Left renal pelvis (tissue), 4 donors: ENCODE measurements at regions not wholly inside any gene's neighbourhood (a gene's known extent, or its start where the extent isn't known, plus 50 kb on each side); places are given as distances from the start of the nearest gene placed in this dataset.

Source experiments
- DNase-seq, 4 donors: peaks; one replicate each; pipeline ENCODE4 v3.0.0-alpha.2; 2013; ENCODE audit warnings: low read depth in 4 of 4, low spot score in 3 of 4

DNA sequence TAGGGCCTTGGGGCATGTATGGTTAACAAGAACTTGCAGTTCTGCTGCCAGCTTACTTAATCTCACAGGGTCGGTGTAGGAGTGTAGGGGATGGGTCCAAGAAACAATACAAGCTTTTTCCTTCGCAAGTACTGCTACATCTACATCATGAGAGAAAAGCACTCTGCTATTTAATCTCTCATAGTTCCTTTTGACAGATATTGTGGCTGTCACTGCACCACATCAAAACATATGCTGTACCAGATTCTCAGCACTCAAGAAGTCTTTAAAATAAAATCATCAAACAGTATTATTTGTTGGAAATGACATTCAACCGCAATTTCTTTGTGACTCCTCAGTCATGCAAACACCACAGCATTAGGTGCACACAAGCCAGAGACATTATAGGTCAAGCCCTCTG lies 215.5 kb upstream of the BMP4 start:
- no peak for DNase-seq

DNA sequence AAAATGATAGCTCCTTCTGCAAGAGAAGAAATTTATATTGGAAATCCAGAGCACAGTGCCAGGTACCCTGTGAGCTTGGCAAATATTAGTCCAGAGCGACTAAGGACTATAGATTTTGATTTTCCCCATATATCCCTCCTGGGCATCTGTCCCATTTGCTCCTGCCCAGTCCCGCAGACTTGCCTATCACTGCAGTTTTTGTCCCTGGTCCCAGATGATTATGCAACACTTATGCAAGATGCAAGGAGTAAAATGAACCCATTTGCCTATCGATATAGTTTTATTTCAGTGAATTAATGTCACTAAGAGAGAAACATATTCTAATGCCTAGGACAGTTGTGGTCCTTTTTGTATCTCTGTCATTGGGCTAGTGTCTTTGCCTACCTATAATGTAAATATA lies 215.9 kb upstream of the BMP4 start:
- no peak for DNase-seq

DNA sequence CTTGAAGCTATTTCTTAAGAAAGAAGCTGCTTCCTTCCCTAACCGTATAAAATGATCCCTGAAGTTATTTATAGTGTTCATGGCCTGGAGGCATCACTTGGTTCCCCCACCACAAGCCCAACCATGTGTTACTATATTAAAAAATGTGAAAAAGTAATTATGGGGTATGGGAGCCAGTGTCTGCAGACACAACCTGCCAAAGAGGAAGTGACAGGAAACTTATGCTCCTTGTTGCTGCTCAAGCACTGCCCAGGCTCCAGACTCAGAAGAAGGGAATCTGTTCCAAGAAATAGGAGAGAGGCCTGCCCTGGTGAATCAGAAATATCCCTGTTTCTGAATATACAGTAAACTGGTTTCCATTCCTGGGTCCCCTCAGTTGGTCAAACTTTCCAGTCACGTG lies 217.2 kb upstream of the BMP4 start:
- no peak for DNase-seq

DNA sequence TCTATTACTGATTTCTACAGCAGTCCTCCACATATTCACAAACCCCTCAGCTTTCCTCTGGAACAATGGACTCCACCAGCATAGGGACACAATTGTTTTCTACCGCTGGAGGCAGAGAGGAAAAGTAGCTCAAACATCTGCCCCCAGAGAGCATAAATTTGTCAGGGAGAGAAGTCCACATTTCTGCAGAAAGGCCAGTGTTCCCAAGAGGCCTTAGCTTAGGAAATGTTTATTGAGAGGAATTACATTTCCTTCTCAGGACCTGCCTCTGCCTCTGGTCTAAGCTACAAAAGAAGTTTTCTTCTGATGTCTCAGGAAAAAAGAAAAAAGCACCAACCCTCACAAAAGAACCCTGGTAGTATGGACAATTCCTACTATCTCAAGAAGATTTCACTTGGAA lies 217.8 kb upstream of the BMP4 start:
- no peak for DNase-seq

DNA sequence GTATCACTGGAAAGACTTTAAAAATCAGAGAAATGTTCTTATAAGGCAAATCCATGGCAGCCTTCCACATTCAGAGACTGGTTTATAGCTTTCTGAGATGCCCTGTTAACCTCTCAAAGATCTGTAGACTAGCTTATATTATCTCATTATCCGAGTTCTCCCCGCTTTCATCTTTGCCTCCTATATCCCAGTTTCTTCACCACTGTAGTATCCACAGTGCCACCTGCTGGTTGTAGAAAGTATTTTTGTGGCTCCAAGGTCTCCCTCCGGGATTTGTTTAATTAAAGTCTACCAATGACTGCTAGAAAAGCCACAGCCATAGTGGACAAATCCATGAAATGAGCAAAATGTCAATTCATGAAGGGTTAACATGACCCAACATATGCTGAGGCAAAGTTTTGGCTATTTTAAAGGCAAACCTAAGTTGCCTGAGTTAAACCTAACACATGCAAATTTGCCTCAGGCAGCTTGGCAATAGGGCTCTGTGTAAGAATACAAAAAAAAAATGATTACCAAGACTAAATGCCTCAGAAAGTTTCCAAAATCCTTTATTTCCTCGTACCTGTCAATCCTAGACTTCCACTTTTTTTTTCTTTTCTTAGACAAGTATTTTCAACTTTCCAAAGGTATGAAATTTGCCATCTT lies 218.8 kb upstream of the BMP4 start:
- peak in 3 of 4 donors; percentile 81 to 82 (median 82) for DNase-seq

DNA sequence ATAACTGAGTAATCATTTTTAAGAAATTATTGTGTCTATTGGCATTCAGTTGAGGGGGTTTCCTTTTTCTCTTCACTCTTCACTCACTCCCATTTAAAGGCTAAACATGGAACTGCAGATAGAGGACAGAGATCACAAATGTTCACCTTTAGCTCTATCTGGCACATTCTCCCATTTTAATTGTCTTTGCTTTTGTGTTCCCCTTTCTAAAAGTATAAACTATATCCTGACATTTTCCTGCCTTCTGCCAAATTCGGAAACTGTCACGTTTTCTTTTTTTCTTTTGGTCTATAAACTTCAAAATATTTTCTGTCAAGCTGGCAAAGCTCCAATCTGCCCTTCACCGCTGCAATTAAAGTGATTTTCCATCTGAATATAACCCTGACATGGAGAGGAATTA lies 219.8 kb upstream of the CDKN3 start:
- DNase-seq: no peak

DNA sequence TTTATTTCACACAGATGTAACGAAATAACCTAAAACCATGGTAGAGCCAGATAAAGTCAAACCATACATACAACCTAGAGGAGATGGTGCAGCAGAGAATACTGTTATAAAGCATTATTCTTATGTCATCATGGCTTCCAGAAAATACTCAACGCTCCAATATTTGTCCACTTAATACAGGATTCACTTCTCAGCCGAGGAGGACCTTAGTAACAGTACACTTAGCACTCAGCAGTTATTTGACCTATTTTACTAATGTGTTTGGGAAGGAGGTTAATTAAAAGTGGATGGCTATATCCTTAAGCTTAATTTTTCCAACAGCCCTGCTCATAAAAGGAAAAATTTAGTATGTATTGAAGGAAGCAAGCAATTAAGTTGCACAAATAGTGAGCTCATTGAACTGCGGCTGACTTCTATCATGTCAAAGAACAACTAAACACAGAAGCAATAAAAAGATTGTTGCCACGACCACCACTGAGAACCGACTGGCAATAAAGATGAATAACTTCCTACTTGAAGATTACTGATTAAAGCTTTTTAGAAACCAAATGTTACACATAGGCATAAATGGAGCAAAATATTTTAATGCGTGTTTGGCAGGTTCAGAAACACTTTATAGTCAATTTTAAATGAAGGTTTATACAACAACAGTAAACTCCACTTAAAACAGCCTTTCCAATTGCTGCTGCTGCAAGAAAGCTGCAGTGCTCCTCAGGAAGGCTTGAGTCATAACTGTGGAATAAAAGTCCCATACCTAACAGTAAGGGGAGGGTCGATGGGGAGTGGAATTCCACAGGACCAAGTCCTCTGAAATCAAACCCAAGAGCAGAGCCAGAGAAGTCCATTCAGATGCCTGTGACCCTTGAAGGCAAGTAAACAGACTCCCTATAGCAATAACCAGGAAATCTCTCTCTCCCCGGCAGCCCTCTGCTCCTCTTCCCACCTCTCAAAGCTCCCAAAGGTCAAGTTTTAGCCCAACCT lies 218.9 kb upstream of the CDKN3 start:
- DNase-seq: no peak

DNA sequence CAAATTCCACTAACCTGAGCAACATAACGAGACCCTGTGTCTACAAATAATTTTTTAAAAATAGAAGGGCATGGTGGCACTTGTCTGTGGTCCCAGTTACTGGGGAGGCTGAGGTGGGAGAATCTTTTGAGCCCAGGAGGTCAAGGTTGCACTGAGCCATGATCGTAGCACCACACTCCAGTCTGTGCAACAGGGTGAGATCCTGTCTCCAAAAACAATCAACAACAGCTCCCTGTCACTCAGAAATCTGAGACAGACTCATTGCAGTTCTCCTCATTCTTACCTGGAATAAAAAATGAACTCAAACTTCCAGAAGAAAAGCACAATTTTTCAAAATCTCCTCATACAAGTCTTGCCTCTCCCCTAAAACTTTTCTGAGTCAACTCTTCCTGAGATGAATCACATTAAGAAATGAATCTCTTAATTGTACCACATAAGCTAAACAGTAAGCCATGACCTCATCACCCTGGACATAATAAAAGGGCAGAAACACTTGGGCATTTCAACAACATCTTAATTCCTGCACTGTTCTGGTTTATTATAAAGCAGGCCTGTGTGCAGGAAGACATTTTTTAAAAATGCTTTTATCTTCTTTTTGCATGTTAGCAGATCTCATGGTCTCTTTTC lies 214.3 kb upstream of the CDKN3 start:
- no peak for DNase-seq

DNA sequence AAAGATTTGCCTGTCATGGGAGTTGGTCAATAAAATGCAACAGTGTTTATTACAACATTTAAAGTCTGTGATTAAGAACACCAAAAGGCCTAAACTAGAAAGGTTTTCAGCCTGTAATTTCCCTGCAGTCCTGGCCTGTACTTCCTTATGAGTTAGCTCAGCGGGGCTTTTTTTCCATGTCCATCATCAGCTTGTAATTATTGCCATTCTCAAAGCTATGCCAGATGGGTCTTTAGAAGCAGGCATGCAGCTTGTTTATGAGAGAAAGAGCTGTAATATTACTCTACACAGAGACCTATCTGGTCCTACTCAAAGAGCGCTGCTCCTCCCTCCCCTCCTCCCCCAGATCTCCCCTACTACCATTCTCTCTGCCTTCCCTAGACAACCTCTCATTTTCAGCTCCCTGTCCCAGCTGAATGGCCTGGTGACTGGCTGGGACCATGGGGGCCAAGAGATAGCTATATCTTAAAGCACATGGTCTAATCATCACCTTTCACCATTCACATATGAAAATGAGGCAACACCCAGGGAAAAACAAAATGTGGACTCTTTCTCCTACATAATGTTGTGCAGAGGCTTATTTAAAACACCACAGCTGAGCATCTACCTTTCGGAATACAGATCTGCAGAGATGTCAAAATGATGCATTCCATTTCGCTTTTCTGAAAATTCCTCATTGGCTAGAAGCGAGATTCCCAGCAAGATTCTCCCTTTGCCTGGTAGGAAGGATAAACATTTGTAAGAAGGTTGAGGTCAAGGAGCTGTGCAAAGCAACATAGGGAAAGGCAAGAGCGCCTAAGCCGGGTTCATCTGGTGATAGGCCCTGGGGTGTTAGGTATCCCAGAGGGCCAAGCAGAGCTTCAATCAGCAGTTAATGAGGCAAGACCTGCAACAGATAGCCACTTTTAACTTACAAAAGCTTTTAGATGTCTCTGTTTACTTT lies 209.7 kb upstream of the CDKN3 start:
- no peak for DNase-seq

DNA sequence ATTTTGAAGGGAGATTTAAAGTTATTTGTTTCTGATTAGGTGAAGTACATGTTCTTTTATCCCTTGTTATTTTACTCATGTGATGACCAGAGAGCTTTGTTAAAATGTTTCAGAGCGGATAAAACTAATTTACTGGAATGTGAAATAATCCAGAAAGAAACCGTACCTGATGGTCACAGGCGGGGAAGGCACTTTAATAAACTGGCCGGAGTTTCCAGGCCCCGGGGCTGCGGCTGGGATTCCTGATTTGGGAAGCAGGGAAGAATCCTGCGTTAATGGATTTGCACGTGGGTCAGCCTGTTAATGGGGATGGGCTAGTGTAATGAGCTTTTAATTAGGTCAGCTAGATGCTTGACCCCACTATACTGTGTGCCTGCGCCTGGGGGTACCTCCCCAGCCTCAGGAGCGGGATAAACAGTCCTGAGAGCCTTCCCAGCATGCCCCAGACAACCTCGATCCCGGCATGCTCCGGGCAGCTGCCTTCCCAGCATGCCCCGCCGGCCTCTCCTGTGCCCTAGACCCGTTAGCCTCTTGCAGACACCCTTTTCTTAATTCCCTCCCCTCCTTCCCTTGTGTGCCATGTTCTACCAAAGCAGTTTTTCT lies 208.6 kb upstream of the CDKN3 start:
- no peak for DNase-seq

DNA sequence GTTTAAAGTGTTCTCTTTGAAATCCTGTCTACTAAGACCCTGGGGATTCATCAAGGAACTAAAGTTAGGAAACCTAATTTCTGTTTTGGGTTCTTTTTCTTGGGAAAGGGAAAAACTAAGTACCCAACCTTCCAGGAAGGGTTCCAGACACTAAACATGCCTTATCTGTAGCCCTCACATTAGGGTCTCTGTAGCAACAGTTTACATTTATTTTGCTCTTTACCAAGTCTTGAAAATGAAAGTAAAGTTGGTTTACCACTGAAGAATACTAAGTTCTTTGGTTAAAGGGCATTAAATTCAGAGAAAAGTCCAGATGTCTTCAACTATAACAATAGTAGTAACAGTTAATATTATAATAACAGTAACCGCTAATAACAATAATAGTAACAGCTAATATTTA lies 207.5 kb upstream of the CDKN3 start:
- no peak for DNase-seq

DNA sequence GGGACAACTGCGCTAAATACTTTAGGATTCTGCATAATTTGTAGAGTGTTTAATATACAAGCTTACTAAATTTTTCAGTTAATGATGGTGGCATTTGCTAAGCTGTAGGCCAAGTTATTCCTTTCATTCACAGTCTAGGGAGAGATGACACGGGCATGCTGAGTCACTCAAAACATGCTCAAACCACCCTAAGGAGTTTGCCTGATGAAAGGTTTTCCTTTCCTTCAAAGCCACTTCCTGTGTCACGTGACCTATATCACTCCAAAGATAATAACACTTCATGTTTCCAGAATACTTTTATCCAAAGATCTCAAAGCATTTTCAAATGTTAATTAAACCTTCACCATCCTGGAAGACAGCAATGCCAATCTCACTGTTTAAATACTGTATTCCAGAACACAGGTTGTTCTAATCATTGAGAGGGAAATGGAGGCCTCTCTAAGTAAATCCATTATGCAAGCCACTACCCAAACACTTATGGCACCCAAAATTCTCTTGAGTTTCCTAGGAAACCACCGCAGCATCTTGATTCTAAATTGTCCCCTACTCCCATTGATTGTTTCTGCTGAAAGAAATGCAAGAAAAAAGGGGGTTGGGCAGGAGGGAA lies 207.0 kb upstream of the CDKN3 start:
- DNase-seq: no peak

DNA sequence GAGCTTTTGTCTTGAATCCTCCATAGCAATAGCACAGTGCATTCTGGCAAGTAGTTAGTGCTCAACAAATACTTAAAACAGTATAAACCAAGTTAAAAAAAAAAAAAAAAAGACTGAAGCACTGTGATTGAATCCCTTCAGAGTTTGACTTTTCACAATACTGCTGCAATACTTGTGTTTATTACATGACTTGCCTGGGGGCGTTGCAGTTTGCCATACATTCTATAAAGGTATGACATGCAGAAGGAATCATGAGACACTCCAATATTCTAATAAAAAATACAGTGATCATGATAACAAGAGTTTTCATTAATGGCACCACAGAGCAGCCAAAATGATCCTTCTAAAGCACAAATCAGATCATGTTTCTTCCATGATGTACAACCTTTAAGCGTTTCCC lies 205.0 kb upstream of the CDKN3 start:
- no peak for DNase-seq

DNA sequence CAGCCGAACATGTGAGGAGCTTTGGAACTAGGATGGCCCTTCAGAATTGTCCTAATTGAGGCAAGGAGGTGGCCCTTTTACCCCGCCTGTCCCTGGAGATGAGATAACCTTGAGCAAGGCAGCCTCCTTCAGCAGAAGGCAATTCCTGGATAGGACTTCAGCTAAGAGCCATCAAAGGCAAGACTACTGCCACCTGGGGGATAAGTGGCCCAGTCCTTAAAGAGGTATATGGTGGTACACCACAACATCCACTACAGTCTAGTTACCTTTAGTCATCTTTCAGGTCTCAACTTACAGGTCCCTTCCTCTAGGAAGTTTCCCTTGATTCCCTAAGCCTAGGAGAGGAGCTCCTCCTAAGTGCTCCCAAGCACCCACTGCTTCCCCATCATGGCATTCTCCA lies 204.2 kb upstream of the CDKN3 start:
- DNase-seq: no peak

DNA sequence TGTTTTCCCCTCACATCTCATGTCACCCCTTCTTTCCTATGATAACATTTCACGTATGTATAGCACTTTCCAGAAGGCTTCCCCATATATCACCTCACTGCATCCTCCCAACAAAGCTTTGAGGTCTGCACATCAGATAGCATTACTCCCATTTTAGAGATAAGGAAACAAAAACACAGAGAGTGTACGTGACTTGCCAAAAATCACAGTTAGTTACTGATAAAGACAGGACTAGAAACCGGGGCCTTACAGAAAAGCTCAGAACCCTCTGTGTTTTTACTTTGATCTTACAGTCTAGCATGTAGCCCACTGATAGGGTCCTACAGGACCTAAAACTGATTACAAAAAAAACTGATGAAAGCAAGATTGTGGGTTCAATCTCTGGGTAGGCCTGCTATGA lies 202.9 kb upstream of the CDKN3 start:
- DNase-seq: no peak

DNA sequence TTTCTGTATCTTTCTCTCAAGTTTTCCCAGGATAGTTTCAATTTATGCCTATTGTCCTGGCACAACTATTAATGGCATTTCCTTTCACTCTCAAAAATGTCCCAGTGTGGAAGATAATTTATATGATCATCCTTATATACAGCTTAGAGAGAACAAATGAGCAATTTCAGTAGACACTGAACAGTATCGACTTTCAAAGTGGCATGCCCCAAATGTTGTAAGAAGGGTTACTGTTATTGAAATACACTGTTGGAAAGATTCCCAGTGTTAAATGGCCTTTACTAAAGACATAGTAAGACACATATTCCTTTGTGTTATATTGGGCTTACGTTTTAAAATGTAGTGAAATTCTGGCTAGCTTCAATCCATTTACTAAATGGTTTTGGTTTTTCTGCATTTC lies 202.3 kb upstream of the CDKN3 start:
- DNase-seq: no peak

DNA sequence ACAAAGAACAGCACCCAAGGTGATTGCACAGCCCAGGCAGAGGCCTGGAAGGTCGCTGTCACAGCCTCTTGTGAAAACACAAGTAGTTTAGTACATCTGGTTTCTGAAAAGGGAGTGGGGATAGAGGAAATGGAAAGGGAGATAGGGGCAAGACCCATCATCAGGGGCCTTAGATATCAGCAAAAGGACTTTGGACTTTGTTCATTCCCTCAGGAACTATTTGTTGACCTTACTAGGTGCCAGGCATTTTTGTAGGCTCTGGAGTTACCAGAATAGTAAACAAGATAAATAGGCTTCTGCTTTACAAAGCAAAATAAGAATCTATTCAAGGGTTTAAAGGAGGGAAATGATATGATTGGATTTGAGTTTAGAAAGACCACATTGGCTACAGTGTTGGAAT lies 199.4 kb upstream of the CDKN3 start:
- no peak for DNase-seq

DNA sequence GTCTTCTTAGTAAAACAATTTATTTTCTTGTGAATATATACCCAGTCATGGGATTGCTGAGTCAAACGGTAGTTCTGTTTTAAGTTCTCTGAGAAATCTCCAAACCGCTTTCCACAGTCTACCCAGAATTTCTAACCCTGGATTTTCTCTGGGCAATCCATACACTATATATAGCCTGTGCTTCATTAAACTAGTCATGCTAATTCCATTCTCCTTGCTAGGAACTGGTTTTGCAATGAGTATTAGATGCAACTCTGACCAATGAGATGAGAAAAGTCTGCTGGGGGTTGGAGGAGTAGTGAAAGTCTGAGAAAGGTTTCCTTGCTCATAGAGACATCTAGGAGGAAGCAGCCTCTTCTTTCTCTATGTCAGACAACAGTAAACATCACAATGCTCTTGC lies 196.1 kb upstream of the CDKN3 start:
- no peak for DNase-seq

DNA sequence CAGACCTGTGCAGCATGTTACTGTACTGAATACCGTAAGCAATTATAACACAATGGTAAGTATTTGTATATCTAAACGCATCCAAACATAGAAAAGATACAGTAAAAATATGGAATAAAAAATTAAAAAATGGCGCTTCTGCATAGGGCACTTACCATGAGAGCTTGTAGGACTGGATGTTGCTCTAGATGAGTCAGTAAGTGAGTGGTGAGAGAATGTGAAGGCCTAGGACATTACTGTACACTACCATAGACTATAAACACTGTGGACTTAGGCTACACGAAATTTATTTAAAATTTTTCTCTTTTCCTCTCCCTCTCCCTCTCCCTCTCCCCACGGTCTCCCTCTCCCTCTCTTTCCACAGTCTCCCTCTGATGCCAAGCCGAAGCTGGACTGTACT lies 194.5 kb upstream of the CDKN3 start:
- no peak for DNase-seq

DNA sequence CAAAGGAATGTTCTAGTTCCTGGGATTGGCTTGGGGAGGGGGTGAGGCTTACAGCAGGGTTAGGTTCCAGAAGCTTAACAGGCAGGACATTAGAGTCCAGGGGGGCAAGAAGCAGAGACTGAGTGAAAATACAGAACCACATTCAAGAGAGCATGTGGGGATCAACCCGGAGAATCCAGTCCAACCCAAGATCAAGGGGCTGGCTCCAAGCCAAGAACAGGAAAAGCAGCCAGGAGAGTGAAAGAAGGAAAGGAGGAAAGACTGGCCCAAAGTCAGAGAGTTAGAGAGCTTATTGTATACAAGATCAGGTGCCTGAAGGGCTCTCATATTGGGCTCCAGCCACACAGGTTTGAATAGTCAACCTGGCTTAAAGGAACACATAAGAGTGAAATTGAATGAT lies 190.3 kb upstream of the CDKN3 start:
- no peak for DNase-seq
